C4-2B (cell line): ENCODE measurements at regions not wholly inside any gene's neighbourhood (a gene's known extent, or its start where the extent isn't known, plus 50 kb on each side); places are given as distances from the start of the nearest gene placed in this dataset.

Source experiments
- H3K27ac ChIP-seq: fragments of 450-650 bp; 2 replicates; pipeline ENCODE4 v1.5.1; 2017
- CTCF ChIP-seq: fragments of 450-650 bp; conservative IDR thresholded peaks from 2 replicates; pipeline ENCODE4 v1.5.1; 2017; ENCODE audit warnings: mild to moderate bottlenecking
- ZFX ChIP-seq: fragments of 450-650 bp; IDR thresholded peaks from 2 replicates; pipeline ENCODE4 v1.6.1; 2017

DNA sequence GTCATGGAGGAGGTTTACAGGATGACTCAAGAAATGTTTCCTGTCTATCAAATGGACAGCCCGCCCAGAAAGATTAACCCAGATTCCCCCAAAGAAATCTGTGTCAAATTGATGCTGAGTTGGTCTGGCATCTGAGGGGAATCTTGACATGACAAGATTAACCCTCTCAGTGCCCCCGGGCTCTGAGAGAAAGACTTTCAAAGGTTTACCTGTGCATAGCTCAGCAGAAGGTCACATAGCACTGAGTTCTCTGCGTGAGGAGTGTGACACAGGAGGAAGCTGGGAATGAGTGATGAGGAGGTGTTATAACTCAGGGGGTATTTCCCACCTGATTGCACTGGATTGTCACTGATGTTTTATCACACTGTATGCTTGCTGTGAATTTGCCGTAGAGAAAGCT lies 601.2 kb downstream of the DHX35 start:
- no peak overlapping the region for H3K27ac ChIP-seq
- TF ChIP-seq ZFX (no peak), CTCF (no peak)

- TF ChIP-seq ZFX (no peak), CTCF (no peak)
- H3K27ac ChIP-seq: no peak overlapping the region
Measured at GRCh38 chr20:39554341-39554740, 592.2 kb downstream of the DHX35 start.

DNA sequence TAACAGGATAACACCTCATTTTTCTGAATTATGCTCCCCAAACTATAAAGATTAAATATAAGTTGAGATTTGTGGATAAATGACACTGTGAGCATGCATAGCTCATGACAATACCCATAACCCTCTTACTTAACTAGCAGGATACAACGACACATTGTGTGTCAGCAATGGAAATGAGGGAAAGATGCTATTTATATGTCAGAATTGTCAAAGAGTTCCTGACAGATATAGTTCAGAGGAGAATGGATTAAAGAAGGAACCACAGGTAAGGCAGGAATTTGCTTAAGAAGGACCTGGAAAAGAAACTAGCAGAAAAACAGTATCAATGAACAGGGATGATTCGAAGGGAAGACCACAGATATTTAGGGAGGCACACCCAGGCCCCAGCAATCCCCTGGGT lies 591.0 kb downstream of the DHX35 start:
- H3K27ac ChIP-seq: no peak overlapping the region
- TF ChIP-seq CTCF: no peak
- TF ChIP-seq ZFX: no peak

- TF ChIP-seq ZFX (no peak), CTCF (no peak)
- H3K27ac ChIP-seq: no peak overlapping the region
Measured at GRCh38 chr20:39549733-39550132, 587.6 kb downstream of the DHX35 start.

DNA sequence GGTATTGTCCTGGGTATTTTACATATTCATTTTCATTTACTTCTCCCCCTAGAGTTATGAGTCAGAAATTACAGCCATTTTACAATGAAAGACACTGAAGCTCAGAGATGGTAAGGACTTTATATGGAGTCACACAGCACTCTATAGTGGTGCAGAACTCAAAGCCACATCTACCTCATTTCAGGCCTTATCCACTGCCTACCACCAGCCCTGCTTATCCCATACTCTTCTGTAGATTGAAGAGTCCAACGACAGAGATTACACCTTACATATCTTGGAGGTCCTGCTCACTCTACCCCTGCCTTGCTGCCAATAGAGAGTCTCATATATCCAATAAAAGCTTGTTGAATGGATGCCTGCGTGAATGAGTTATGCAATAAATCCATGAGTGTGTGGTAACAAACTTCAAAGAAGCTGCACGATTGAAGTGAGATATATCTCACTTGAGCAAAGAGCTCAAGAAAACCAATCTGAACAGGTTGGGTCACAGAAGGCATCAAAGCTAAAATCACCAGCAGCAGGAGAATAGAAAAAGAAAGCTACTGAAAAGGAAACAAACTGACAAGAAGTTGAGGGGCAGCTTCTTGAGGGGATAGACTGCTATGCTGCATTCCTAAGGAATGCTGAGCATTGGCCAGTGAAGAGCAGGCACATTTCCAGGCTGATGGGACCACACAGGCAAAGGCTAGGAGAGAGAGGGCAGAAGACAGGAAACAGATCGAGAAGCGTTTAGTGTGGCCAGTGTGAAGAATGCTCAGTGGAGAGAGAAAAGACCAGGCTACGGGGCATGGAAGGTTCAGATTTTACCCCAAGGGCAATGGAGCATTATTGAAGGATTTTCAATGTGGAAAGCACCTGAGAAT lies 585.6 kb downstream of the DHX35 start:
- no peak overlapping the region for H3K27ac ChIP-seq

GRCh38 chr20:39541136-39541803 lies 579.1 kb downstream of the DHX35 start:
- TF ChIP-seq ZFX (no peak), CTCF (no peak)

More for the DNA sequence above, 585.6 kb downstream of the DHX35 start:
- TF ChIP-seq CTCF: peak; percentile 41
- TF ChIP-seq ZFX: no peak

DNA sequence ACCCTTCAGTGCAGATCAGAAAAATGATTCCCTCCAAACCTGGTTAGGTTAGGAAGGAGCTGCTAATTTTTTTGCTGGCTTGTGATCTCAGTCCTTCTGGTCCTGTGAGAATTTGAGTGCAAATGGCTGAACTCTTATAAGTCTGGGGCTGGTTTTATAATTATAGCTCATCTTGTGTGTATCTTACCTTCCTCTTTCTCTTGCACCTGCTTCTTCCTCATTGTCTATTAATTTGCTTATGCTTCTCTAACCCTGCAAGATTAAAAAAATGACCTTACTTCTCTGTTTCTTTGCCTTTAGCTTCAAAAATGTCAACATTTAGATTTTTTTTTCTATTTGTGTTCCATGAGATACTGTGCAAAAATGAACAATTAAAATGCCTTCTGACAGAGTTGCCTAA lies 576.2 kb downstream of the DHX35 start:
- no peak for TF ChIP-seq CTCF
- no peak for TF ChIP-seq ZFX
- no peak overlapping the region for H3K27ac ChIP-seq

More at GRCh38 chr20:39541136-39541803, 579.1 kb downstream of the DHX35 start:
- H3K27ac ChIP-seq: no peak overlapping the region
